Nephron progenitor cell (in vitro differentiated cells): ENCODE measurements at regions not wholly inside any gene's neighbourhood (a gene's known extent, or its start where the extent isn't known, plus 50 kb on each side); places are given as distances from the start of the nearest gene placed in this dataset.

Experiments used
- DNase-seq: peaks from one replicate; pipeline ENCODE4 v3.0.0; 2021
- H3K27ac Mint-ChIP-seq: 2 replicates; pipeline ENCODE4 v1.8.0; 2021; ENCODE audit warnings: mild to moderate bottlenecking, moderate library complexity, mixed read lengths
- H3K27me3 Mint-ChIP-seq: 2 replicates; pipeline ENCODE4 v1.8.0; 2021; ENCODE audit warnings: mild to moderate bottlenecking, low read depth, mixed read lengths; ENCODE audit not compliant: poor library complexity
- H3K36me3 Mint-ChIP-seq: 2 replicates; pipeline ENCODE4 v1.8.0; 2021; ENCODE audit warnings: low read depth, mixed read lengths
- H3K4me1 Mint-ChIP-seq: 2 replicates; pipeline ENCODE4 v1.8.0; 2021; ENCODE audit warnings: mixed read lengths
- H3K4me3 Mint-ChIP-seq: 2 replicates; pipeline ENCODE4 v1.8.0; 2021; ENCODE audit warnings: mild to moderate bottlenecking, moderate library complexity, mixed read lengths
- H3K9me3 Mint-ChIP-seq: 2 replicates; pipeline ENCODE4 v1.8.0; 2021; ENCODE audit warnings: mild to moderate bottlenecking, moderate library complexity, mixed read lengths
- CTCF ChIP-seq: fragments of 200-600 bp; sonication (generic); IDR thresholded peaks from 2 replicates; pipeline ENCODE4 v1.5.0; 2021; ENCODE audit warnings: antibody characterized with exemption

GRCh38 chr3:88434001-88434400 lies 284.2 kb downstream of the C3orf38 start:
- peaks cover 5% of the 10 kb centered on the region for H3K4me1 Mint-ChIP-seq
- peaks cover 3% of the 10 kb centered on the region for H3K9me3 Mint-ChIP-seq
- no peak overlapping the region for H3K4me3 Mint-ChIP-seq
- H3K27ac Mint-ChIP-seq, result no peak overlapping the region
- H3K27me3 Mint-ChIP-seq, result no peaks in the 10 kb centered on the region
- no peaks in the 10 kb centered on the region for H3K36me3 Mint-ChIP-seq
- no peak for TF ChIP-seq CTCF
- no peak for DNase-seq

GRCh38 chr3:88440701-88441100 lies 290.9 kb downstream of the C3orf38 start:
- Mint-ChIP-seq H3K27ac (no peak overlapping the region), H3K9me3 (no peaks in the 10 kb centered on the region), H3K36me3 (no peaks in the 10 kb centered on the region), H3K4me1 (peaks cover 8% of the 10 kb centered on the region), H3K4me3 (no peak overlapping the region), H3K27me3 (no peaks in the 10 kb centered on the region)
- DNase-seq, result no peak
- TF ChIP-seq CTCF, result no peak

DNA sequence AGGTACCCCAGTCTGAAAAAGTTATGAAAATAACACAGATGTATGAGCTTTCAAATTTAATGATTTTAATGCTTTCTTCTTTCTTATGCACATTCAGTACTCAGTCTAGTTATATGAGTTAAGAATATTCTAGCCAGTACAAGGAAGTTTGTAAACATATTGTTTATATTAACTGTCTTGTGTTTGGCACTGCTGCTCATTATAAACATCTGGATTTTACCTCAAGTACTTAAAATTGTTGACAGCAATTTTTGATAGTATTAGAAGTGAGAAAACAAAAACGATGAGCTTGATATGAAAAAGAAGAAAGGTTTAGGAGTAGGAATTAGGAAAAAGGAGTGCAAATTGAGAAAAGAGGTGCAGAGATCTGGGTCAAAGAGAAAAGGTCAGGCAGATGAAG lies 293.3 kb downstream of the C3orf38 start:
- H3K4me1 Mint-ChIP-seq, result peaks cover 8% of the 10 kb centered on the region
- TF ChIP-seq CTCF, result no peak
- no peak overlapping the region for H3K4me3 Mint-ChIP-seq
- H3K27me3 Mint-ChIP-seq, result no peaks in the 10 kb centered on the region
- no peak overlapping the region for H3K27ac Mint-ChIP-seq
- DNase-seq, result no peak
- H3K36me3 Mint-ChIP-seq, result no peaks in the 10 kb centered on the region
- H3K9me3 Mint-ChIP-seq, result no peaks in the 10 kb centered on the region

GRCh38 chr3:88444251-88444650 lies 294.5 kb downstream of the C3orf38 start:
- TF ChIP-seq CTCF, result no peak
- Mint-ChIP-seq H3K9me3 (no peaks in the 10 kb centered on the region), H3K27ac (no peak overlapping the region), H3K4me3 (no peak overlapping the region), H3K36me3 (no peaks in the 10 kb centered on the region), H3K27me3 (no peaks in the 10 kb centered on the region), H3K4me1 (peaks cover 4% of the 10 kb centered on the region)
- no peak for DNase-seq

DNA sequence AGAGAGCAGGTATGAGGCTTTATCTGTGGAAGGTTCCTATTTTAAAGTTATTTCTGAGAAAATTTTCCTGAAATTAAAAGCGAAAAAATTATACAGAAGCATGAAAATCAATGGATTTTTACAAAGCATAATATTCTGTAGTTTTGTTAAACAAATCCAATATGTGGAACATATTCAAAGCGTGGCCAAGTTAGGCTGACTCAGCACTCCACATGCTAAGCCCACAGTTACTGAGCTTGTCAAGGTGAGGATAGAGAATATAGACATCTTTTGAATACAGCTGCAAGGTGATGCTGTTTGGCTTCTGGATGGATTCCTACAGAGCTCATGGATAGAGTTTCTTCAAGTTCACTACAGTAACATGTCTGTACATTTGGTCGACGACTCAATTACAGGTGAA lies 302.5 kb downstream of the C3orf38 start:
- Mint-ChIP-seq H3K27ac (no peak overlapping the region), H3K4me3 (no peak overlapping the region), H3K36me3 (no peaks in the 10 kb centered on the region), H3K27me3 (no peaks in the 10 kb centered on the region), H3K4me1 (no peaks in the 10 kb centered on the region), H3K9me3 (no peaks in the 10 kb centered on the region)
- TF ChIP-seq CTCF, result no peak
- no peak for DNase-seq

DNA sequence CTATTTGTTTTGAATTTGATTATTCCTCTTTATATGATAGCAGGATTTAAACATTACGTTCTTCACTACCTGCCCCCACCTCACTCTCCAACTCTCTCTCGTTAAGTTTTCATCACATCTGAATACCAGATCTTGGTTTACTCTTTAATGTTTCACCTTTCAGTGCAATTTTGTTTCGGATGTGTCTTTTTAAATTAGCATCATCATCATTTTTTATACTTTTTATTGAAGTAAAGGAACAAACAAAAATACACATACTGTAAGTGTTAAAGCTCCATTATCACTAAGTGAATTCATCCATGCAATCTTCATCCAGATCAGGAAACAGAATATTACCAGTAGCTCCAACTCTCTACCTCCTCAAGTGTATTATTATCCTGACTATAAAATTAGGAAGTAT lies 310.6 kb downstream of the C3orf38 start:
- Mint-ChIP-seq H3K9me3 (no peaks in the 10 kb centered on the region), H3K36me3 (no peaks in the 10 kb centered on the region), H3K4me3 (no peak overlapping the region), H3K4me1 (no peaks in the 10 kb centered on the region), H3K27me3 (peaks cover 6% of the 10 kb centered on the region), H3K27ac (no peak overlapping the region)
- DNase-seq, result no peak
- no peak for TF ChIP-seq CTCF
